ENCODE measurements at regions not wholly inside any gene's neighbourhood (a gene's known extent, or its start where the extent isn't known, plus 50 kb on each side); places are given as distances from the start of the nearest gene placed in this dataset.

- no peak overlapping the region for H3K56ac ChIP-seq (replicated peaks; ENCODE audit: insufficient read length, low read depth, low read length)
- no peak overlapping the region for H3K9ac ChIP-seq (replicated peaks in 1 of 4; ENCODE audit: extremely low read depth in 1 of 4, low read depth in 3 of 4, low read length in 3 of 4)
- 88% methylated on average over 2 of the region's 2 CpGs; no CpG with 5 or more reads in 1 of the 2 experiments for WGBS, 2 experiments (ENCODE audit: extremely low coverage in 1 of 2, insufficient coverage in 1 of 2, insufficient read length in 1 of 2, insufficient replicate concordance in 2 of 2, low coverage in 1 of 2, low lambda C conversion rate in 2 of 2, missing lambda C conversion rate in 1 of 2)
- CTCF ChIA-PET (ENCODE audit: partially characterized antibody) = no interaction called here
- no peaks in the 10 kb centered on the region for H4K20me1 ChIP-seq (replicated peaks in 1 of 2; ENCODE audit: control insufficient read depth in 1 of 2, insufficient read depth in 2 of 2, low read length in 2 of 2)
- no peak overlapping the region for H2BK20ac ChIP-seq (ENCODE audit: low read length)
- no peak for FAIRE-seq
- POLR2A ChIA-PET (ENCODE audit: partially characterized antibody) = no interaction called here
- H4K91ac ChIP-seq (replicated peaks; ENCODE audit: insufficient read length, low read length) = no peak overlapping the region
- H3K79me1 ChIP-seq (ENCODE audit: low read depth, low read length) = no peaks in the 10 kb centered on the region
- H4K5ac ChIP-seq (ENCODE audit: insufficient read length, low read depth, low read length) = no peak overlapping the region
- H3K23ac ChIP-seq (ENCODE audit: insufficient read length) = no peak overlapping the region
- H3K18ac ChIP-seq (ENCODE audit: extremely low read depth, low read length) = no peak overlapping the region
- no peaks in the 10 kb centered on the region for H3K23me2 ChIP-seq (ENCODE audit: low read depth, low read length)
- H3K4ac ChIP-seq (replicated peaks; ENCODE audit: insufficient read length, low read depth, low read length) = no peak overlapping the region
- H3K9me3 ChIP-seq (ENCODE audit: insufficient read depth in 2 of 2, low read depth in 1 of 2, low read length in 1 of 2) = no peaks in the 10 kb centered on the region
- no peak overlapping the region for H3K14ac ChIP-seq (ENCODE audit: insufficient read length)
- H2BK15ac ChIP-seq (ENCODE audit: low read length) = no peak overlapping the region
- no peaks in the 10 kb centered on the region for H3K79me2 ChIP-seq (ENCODE audit: control insufficient read depth in 1 of 2, insufficient read depth in 2 of 2, low read length in 2 of 2)
- H3K27ac ChIP-seq (ENCODE audit: low read depth, low read length) = no peak overlapping the region
- no peak overlapping the region for H4K8ac ChIP-seq (ENCODE audit: extremely low read depth, insufficient read depth, low read length)
- no peak overlapping the region for H2BK5ac ChIP-seq (ENCODE audit: low read depth, low read length)
- no peaks in the 10 kb centered on the region for H3K4me1 ChIP-seq (replicated peaks in 1 of 4; ENCODE audit: control insufficient read depth in 3 of 4, insufficient read depth in 4 of 4, low read length in 3 of 4)
- no peak overlapping the region for H3K4me2 ChIP-seq (ENCODE audit: insufficient read depth in 1 of 2, low read depth in 2 of 2, low read length in 2 of 2)
- no peak overlapping the region for H3K4me3 ChIP-seq (ENCODE audit: extremely low read depth in 1 of 4, insufficient read depth in 2 of 4, low read depth in 3 of 4, low read length in 4 of 4)
- H2BK120ac ChIP-seq (replicated peaks; ENCODE audit: low read depth, low read length) = no peak overlapping the region
- TF ChIP-seq JUND (IDR thresholded peaks at IDR 0.05; ENCODE audit: low read length) = no peak
- no peak for TF ChIP-seq TEAD4 (IDR thresholded peaks at IDR 0.05; ENCODE audit: low read depth, low read length)
- no peak overlapping the region for H2AK5ac ChIP-seq (ENCODE audit: low read depth, low read length)
- H3K27me3 ChIP-seq (replicated peaks in 1 of 4; ENCODE audit: control insufficient read depth in 3 of 4, extremely low read depth in 1 of 4, insufficient read depth in 3 of 4, low read length in 3 of 4) = no peaks in the 10 kb centered on the region
- H3K36me3 ChIP-seq (ENCODE audit: control insufficient read depth in 2 of 4, insufficient read depth in 4 of 4, low read length in 3 of 4) = no peaks in the 10 kb centered on the region
- no peak for DNase-seq (ENCODE audit: low read depth in 1 of 2, low spot score in 2 of 2)
- H2AFZ ChIP-seq (ENCODE audit: low read length) = no peak overlapping the region
- no peak overlapping the region for H2BK12ac ChIP-seq (ENCODE audit: low read depth, low read length)
Observed at GRCh38 chr11:35073691-35074419, 65.1 kb upstream of the CD44 start.
